Activated CD4-positive, CD25-positive, alpha-beta regulatory T cell (primary cell): ENCODE measurements at regions not wholly inside any gene's neighbourhood (a gene's known extent, or its start where the extent isn't known, plus 50 kb on each side); places are given as distances from the start of the nearest gene placed in this dataset.

Experiments used
- DNase-seq, 4 experiments: peaks; one replicate each; lab custom pipeline; 2025; lab: John Stamatoyannopoulos, UW

DNA sequence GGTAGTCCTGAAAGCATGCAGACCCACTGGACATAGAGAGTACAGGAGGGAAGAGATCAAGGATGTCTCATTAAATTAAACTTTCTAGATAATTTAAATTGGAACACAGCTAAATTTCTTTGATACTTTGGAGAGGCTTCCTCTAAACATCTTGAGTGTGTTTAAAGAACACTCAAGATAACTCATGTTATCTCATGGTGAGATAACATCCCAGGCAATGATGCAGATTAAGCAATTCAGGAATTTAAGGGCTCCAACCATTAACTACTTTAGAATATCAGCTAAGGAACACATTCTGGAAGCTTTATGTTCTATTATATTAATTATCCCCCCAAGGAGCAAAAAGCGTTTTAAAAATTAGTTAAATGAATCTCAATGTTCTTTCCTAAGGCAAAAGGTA lies 289.2 kb upstream of the RUNX1 start:
- no peak for DNase-seq

DNA sequence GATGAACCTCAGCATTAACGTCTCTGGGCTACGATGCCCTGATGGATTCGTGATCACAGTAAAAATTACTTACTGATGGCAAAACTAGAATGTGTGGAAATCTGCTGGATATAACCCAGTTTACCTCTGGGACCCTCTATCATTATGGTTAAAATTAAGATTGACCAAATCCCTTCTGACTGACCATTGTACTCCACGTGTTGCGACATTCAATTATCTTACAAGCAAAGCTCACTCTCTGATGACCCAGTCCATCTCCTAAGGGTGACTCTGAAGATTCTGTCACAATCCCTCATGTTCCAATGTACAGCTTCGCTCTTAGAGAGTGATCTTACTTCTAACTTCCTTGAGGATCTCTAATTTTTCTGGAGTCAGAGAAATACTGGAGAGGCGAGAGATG lies 288.5 kb upstream of the RUNX1 start:
- DNase-seq: no peak

DNA sequence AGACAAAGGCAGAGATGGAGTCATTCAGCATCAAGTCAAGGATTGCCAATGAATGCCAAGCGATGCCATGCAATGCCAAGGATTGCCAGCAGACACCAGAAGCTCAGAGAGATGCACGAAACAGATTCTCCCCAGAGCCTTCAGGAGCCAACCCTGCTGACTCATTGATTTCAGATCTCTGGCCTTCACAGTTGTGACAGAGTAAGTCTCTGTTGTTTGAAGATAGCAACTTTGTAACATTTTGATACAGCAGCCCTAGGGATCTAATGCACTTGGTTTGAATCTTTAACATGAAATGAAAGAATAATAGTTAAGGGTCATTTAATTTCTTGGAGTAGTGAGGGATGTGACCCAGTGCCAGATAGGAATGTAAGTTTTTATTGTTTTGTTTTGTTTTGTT lies 287.4 kb upstream of the RUNX1 start:
- no peak for DNase-seq

DNA sequence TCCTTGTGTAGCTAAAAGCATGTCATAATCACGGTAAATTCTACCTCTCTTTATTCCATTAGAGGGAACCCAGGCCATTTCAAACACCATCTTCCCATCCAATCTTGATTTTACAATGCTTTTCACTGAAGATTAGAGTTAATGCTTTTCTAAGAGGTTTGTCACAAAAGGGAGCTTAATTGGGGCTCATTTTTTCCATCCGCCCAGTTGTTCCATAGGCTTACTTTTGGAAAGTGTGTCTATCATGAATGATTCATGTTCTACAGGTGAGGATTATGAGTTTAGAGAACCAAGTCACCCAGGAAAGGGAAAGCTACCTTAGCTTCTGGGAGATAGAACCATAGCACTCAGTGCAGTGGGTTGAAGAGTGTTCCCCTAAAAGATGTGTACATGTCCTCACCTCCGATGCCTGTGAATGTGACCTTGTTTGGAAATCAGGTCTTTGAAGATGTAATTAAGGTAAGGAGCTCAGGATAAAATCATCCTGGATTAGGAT lies 286.9 kb upstream of the RUNX1 start:
- DNase-seq: no peak

DNA sequence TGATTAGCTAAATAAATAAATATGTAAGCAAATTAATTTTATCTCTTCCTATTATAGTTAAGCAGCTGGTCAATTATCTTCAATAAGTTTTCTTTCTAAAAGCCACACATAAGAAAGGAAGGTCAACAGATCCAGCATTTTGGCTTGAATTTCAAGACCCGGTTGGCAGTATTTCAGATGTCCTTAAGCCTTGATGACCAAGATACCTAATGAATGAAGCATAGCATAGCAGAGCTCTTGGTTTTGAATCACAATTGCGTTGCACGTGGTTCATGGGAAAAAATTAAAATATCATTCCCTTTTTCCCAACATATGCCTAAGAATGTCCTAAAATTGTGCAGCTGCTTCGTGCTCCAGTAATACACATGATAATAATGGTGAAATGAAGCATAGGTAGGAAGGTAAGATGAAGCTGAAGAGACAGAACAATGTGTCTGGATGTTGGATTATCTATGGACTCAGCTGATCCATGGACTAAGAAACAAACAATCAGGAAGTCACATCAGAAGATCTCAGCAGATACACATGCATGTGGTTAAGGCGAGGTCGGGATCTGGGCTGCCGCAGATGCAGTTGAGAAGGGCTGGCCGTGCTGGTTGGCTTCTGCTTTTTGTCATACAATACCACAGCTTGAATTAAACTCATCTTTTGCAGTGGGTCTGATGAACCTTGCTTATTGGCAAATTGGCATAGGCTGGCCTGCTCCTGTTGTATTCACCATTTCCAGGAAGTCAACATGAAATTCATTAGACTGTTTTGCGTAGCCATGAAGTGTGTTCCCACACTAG lies 284.9 kb upstream of the RUNX1 start:
- DNase-seq: no peak

DNA sequence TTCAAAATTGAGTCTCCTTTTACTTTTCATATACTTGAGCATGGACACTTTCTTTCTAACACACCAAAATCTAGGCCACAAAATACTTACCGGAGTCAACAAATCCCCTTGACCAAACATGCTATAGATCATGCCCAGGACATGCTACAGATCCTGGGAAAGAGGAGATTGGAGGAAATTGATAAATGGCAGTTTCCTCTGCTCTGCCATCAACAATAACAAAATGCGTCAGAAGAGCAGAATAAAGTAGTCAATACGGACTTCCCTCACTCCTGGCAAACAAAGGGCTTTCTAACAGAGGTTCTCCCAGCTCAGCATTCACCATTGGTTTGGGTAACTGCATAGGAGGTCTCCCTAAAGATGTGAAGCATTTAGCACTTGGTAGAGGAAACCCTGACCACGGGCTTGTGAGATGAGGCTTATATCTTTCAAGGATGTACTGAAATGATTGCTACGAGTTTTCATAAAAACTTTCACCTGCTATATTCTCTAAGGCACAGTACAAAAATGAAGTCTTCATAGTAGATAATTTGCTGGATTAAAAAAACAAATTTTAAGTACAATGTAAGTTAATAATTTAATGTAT lies 283.8 kb upstream of the RUNX1 start:
- no peak for DNase-seq

DNA sequence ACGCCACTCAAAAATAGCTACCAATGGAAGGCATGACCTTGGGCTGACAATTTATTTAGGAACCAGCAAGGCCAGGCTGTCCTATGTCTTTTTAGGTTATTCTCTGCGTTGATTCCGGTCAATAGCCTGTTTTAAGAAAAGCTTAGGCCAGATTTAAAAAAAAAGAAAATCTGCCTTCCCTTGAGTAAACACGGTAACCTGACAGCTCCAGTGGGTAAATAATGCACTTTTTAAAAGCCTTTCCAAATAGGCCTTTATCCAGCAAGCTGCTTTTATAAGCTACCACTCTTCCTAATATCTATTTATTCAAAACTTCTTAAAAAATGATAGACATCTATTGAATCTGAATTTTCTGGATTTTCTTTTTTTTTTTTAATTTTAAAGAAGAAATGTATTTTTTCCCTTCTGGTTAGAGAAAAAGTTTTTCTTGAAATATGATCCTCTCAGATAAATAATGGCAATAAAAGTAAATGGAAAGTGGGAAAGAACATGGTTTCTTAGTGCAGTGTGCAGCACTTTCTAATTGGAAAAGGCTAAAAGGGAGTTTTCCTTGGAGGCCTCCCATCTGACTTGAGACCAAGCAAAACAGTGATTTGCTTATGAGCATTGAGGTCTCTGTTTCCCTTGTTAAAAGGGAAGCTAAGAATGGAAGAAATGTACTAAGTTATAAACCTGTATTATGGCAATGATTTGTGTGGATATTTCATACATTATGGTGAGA lies 281.0 kb upstream of the RUNX1 start:
- DNase-seq: no peak

DNA sequence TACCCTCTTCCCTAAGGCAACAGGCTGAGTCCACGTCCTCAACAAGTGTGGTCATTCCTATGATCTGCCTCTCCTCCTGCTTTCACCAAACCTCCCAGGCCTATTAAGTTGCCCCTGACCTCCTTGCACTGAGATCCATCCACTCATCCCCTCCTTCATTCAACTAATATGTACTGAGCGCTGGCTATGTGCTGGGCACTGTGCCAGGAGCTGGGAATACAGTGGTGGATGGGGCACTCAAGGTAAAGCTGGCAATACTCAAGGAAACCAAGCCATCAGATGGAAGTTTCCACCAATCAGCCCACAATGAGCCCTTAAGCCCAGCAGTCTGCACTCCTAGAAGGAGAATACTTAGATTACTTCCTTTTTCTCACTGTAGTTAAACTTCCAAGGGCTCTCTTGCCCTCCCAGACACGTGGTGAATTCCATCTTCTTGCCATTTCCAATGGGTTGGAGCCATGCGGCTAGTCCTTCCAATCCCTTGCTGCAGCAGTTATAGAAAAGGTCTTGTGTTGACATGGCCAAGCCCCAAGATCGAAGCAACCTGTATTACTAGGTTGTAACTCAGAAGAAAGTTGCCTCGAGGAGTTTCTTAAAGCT lies 279.9 kb upstream of the RUNX1 start:
- no peak for DNase-seq

DNA sequence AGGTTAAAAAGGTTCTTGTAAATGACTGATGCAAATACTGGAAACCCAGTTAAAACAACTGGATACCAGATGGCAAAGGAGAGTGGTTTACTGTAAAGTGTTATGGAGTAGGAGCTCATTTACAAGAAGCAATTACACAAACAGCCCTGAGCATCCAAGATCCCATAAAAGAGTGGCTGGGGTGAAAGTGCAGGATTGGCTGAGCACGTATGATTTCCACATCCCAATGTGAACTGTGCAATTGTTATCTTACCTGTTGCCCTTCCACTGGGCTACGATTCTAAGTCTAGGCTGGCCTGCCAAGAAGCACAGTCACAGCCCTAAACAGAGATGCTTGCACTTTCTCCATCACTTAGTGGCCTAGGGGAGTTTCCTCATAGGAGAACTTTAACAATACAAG lies 277.6 kb upstream of the RUNX1 start:
- DNase-seq: no peak

DNA sequence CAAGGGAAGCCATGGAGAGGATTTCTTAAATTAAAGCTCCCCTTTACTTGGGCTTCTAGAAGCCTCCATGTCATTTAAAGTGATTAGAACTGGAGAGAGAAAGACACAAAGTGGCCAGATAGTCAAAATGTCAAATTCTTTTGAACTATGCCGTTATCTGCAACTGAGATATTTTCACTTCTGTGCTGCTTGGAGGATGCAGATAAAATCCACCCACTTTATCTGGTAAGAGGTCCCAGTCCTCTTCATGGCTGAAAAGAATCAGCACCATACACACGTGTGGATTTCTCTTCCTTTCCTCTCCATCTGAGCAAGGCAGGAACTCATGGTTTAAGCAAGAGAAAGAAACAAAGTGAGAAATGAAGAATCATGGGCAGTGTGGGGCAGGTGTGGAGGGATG lies 276.9 kb upstream of the RUNX1 start:
- DNase-seq: no peak

DNA sequence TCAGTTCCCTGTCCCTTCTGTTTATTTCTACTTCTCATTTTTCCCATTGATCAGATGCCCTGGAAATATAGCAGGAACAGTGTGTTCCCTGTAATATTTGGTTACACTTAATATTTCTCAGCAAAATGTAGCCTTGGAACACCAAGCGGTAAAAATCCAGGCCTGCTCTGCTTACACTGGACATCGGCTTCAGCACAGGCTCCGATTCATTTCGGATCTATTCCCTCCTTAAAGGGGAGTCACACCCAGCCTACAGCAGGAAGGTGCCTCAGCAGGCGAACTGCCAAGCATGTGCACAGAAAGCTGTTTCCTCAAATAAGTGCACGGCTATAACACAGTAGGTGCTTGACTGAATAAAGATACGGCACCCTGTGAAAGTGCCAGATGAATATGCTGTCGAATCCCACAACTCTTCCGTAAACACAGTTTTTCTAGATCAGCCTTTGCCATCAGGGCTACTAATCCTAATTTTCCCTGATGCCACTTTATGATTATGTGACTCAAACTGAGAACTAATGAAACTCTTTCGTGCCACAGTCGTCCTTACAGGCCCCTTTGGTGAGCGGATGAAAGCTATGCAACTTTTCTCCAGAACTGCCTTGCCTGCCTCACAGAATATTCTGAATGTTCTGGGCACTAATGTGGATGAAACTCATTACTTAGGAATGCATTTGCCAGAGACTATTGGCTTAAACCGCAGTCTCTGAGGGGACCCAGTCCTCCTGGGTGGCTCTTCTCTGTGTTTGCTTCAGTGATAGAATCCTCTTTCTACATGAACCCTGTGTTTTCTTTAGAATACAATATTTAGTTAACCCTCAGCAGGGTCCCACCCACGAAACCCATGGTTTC lies 275.5 kb upstream of the RUNX1 start:
- DNase-seq: no peak

DNA sequence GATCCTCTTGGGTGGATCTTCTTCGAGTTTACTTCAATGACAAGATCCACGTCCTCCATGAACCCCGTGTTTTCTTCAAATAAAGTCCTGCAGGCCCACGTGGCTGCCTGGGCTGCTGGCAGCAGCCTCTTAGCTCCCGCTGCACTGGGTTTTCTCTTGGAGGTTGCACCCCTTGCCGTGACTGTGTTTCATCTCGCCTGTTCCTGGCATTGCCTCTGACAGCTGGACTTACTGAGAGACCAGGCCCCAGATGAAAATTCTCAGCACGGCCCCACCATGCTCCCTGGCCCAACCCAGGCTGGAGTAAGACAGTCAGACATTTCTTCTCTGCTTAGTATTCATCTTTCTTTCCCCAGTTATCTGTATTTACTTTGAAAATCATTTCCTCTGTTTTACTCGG lies 274.8 kb upstream of the RUNX1 start:
- no peak for DNase-seq

DNA sequence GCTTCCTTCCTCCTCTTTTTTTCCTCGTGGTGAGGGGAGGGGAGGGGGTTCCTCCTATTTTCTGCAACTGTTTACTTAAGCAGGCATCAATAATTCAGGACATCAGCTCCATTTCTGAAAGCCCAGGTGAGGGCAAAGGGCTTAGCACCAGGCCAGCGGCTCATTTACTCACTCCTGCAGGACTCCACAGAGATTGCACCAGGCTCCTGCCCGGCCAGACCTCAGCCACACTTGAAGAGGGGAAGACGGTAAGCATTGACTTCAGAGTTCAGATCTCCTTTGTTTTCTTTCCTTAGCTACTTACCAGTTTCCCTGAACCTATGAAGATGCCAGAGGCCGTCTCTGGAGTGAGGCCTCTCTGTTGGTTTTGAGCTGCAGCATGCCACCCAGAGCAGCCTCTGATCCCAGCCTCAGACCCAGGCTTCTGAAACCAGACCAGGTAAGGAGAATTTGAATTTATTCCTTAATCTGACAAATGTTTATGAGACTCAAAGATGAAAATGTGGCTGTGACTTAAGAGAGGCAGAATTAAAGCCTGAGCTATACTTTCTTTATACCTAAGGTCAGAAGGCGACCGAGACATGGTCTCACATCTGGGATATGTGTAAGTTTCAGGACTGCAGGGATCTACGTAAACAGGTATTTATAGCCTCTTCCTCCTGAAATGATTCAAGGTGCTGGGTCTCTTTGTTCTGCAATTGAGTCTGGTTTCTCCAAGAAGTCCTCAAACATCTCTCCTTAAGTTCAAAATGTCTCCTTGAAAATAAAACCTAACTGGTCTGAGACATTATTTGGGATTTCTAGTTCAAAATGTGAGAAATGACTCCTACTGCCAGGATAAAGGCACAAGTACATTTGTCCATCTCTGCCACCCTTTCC lies 272.5 kb upstream of the RUNX1 start:
- DNase-seq: no peak

DNA sequence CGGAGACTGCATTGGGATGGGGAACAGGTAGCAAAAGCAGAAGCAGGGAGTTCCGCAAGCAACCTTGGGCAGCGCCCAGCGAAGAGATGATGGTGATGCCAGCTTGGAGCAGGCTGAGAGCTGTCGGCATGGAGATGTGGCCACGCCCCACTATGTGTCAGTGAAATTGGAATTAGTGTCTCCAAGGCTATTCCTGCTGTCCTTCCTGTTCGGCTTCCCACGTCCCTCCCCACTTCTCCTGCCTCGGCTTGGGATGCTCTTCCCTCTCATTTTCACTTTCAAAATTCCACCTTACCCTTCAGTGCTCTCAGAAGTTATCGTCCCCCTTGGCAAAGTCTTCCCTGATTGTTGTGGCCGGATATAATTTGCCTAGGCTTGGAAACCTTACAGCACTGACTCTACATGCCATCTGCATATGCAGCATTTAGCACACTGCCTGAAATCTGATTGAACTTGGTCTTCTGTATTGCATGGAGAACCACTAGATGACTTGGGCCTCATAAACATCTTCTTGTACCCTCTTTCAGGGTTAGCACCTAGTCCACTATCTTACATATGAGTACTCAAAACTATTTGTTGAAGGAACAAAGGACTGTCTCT lies 270.7 kb upstream of the RUNX1 start:
- no peak for DNase-seq

DNA sequence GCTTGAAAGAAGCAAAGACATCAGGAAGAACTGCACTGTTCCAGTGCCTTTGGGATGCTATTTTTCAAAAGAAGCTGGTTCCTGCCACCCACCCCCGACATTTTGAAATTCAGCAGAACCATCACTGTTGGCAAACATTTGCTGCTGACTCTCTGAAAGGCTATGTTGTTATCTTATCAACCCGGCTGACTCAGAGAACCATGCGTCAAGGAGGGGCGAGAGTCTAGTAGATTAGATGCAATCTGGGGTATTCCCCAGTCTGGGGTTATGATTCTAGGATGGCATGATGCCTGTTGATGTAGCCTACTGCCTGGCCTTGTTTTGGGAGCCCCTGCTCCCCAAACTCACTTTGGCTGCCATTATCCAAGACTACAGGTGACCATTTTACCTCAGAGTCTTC lies 267.8 kb upstream of the RUNX1 start:
- no peak for DNase-seq

DNA sequence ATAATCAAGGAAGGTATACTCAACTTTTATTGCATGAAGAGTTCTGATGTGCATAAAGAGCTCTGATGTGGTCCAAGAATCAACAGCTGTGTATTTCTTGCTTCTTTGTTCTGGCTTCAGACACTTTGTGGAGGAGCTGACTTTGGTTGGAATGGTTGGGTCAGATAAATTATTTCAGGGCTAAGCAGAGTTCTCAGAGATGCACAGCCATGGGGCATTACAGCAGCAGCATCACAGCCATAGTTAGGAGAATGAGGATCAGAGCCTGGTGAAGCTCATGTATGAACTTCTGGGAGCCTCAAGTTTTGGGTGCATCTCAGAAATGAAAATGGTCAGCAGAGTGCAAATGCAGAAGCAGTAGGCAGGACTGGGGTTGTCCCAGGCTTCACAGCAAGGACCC lies 267.4 kb upstream of the RUNX1 start:
- DNase-seq: no peak

DNA sequence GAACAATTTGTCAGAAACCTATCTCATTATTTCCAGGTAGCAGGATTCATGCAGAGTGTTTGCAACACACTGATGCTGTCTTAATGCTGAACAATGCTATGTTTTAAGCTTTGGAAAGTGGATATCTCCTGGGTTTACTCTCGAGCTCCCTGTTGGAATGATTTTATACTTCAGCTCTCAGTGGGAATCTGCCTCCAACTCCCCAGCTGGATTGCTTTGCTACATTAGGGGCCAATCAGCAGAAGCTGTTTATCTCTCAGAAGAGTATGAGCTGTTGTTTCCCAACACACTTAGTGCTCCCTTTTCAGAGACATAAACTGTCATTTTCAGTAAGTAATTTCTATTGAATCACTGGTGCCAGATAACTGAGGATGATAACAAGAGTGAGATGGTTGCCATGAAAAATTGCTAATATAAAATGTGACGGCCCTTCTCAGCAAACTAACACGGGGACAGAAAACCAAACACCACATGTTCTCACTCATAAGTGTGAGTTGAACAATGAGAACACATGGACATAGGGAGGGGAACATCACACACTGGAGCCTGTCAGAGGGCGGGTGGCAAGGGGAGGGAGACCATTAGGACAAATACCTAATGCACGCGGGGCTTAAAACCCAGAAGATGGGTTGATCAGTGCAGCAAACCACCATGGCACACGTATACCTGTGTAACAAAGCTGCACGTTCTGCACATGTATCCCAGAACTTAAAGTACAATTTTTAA lies 265.9 kb upstream of the RUNX1 start:
- DNase-seq: no peak

DNA sequence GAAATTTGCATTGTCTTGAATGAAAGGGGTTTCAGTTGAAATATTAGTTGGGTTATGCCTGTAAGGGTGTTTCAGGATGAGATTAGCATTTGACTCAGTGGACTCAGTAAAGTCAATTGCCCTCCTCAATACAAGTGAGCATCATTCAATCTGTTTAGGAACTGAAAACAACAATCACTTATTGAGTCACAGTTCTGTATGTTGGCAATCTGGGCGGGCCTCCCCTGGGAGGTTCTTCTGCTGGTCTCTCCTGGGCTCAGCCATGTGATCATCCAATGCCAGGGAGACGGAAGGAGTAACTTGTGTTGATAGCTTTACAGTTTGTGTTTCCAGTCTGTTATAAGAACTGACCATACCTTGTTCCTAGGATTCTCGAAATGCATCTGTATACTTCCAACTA lies 262.9 kb upstream of the RUNX1 start:
- DNase-seq: no peak

DNA sequence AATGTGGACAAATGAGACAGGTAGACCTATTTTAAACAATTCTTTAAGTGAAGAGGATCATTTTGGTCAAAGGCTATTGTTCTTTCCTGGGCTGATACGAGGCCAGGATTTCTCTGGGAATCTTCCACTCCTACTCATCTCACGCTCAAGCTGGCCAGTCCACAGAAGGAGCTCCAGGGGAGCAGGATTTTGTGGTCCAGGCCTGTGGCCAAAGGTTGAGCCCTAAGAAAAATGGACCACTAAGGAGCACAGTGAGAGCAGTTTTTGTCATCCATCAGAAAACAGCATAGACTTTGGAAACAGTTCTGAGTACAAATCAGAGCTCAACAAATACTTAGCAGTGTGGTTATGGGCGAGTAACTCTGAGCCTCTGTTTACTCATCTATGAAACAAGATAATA lies 260.2 kb upstream of the RUNX1 start:
- DNase-seq: no peak

DNA sequence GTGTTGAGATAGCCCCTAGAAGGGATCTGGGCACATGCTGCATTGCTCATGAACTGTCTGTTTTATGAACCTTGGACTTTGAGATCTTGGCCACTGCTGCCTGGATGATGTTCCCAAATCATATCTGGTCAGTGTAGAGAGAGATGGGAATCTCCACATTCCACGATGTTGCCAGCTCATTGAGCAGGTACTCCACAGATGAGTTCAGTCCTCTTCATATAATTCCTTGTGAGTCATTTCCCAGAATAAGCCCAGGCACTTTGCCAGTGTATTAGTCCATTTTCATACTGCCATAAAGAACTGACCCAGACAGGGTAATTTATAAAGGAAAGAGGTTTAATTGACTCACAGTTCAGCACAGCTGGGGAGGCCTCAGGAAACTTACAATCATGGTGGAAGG lies 254.0 kb upstream of the RUNX1 start:
- DNase-seq: no peak
